Activated B cell treated with CpG ODN at 0.5 μM for 24 hours (primary cell): ENCODE measurements at regions not wholly inside any gene's neighbourhood (a gene's known extent, or its start where the extent isn't known, plus 50 kb on each side); places are given as distances from the start of the nearest gene placed in this dataset.

ENCODE experiments used
- ATAC-seq: fragments of 200-7000 bp; cut with Tn5 transposase; one replicate; pipeline ENCODE4 v1.10.0; 2021; ENCODE audit warnings: low read depth, mild to moderate bottlenecking, moderate library complexity
- CTCF ChIA-PET: fragments of 350-600 bp; sonication (Branson Sonifier 250); formaldehyde crosslinking; loops from one replicate; lab custom pipeline; 2021; ENCODE audit warnings: antibody characterized with exemption; lab: Charles Lee
- POLR2A ChIA-PET: fragments of 350-600 bp; sonication (Branson Sonifier 250); formaldehyde crosslinking; loops from one replicate; lab custom pipeline; 2021; ENCODE audit warnings: antibody characterized with exemption; lab: Charles Lee
- DNase-seq: peaks from one replicate; pipeline ENCODE4 v3.0.0; 2022
- H3K27ac Mint-ChIP-seq: one replicate; pipeline ENCODE4 v1.8.0; 2020; ENCODE audit warnings: mixed read lengths
- H3K27me3 Mint-ChIP-seq: one replicate; pipeline ENCODE4 v1.8.0; 2021; ENCODE audit warnings: mixed read lengths
- H3K36me3 Mint-ChIP-seq: one replicate; pipeline ENCODE4 v1.8.0; 2021; ENCODE audit warnings: low read depth, mixed read lengths
- H3K4me1 Mint-ChIP-seq: one replicate; pipeline ENCODE4 v1.8.0; 2021; ENCODE audit warnings: mixed read lengths
- H3K4me3 Mint-ChIP-seq: one replicate; pipeline ENCODE4 v1.8.0; 2020; ENCODE audit warnings: mild to moderate bottlenecking, mixed read lengths
- H3K9me3 Mint-ChIP-seq: one replicate; pipeline ENCODE4 v1.8.0; 2020; ENCODE audit warnings: mixed read lengths
- CTCF ChIP-seq: fragments of 200-600 bp; IDR thresholded peaks from one replicate; pipeline ENCODE4 v1.8.0; 2022; ENCODE audit warnings: antibody characterized with exemption, mild to moderate bottlenecking
- intact Hi-C: fragments of 100-400 bp; cut with micrococcal nuclease; formaldehyde crosslinking; loops from one replicate; pipeline ENCODE4 v1.15.1; 2024

GRCh38 chr18:6627645-6628044 lies 101.9 kb upstream of the ARHGAP28 start:
- Mint-ChIP-seq H3K27ac (no peak overlapping the region), H3K4me3 (no peak overlapping the region), H3K4me1 (no peaks in the 10 kb centered on the region), H3K36me3 (no peaks in the 10 kb centered on the region), H3K9me3 (peaks cover 2% of the 10 kb centered on the region), H3K27me3 (no peaks in the 10 kb centered on the region)
- POLR2A ChIA-PET = no interaction called here
- TF ChIP-seq CTCF = no peak
- CTCF ChIA-PET = no interaction called here
- DNase-seq (no peak), ATAC-seq (no peak)
- intact Hi-C loops = no loop called here

- POLR2A ChIA-PET = no interaction called here
Observed at GRCh38 chr18:6628187-6628586, 101.3 kb upstream of the ARHGAP28 start.

GRCh38 chr18:6629635-6630140 lies 99.8 kb upstream of the ARHGAP28 start:
- Mint-ChIP-seq H3K27me3 (no peaks in the 10 kb centered on the region), H3K36me3 (no peaks in the 10 kb centered on the region), H3K4me3 (no peak overlapping the region), H3K27ac (no peak overlapping the region), H3K4me1 (no peaks in the 10 kb centered on the region), H3K9me3 (peaks cover 2% of the 10 kb centered on the region)
- DNase-seq = no peak
- CTCF ChIA-PET = no interaction called here
- no peak for ATAC-seq
- intact Hi-C loops = no loop called here
- TF ChIP-seq CTCF = no peak
- POLR2A ChIA-PET = no interaction called here

More at GRCh38 chr18:6628187-6628586, 101.3 kb upstream of the ARHGAP28 start:
- no peaks in the 10 kb centered on the region for H3K27me3 Mint-ChIP-seq
- H3K36me3 Mint-ChIP-seq = no peaks in the 10 kb centered on the region
- H3K4me3 Mint-ChIP-seq = no peak overlapping the region
- intact Hi-C loops = no loop called here
- CTCF ChIA-PET = no interaction called here
- no peak for TF ChIP-seq CTCF
- H3K27ac Mint-ChIP-seq = no peak overlapping the region
- H3K4me1 Mint-ChIP-seq = no peaks in the 10 kb centered on the region
- no peak for ATAC-seq
- H3K9me3 Mint-ChIP-seq = peaks cover 2% of the 10 kb centered on the region
- no peak for DNase-seq

- DNase-seq (no peak), ATAC-seq (no peak)
- no peak for TF ChIP-seq CTCF
- CTCF ChIA-PET = no interaction called here
- peaks cover 2% of the 10 kb centered on the region for H3K9me3 Mint-ChIP-seq
- intact Hi-C loops = no loop called here
- POLR2A ChIA-PET = no interaction called here
- no peaks in the 10 kb centered on the region for H3K4me1 Mint-ChIP-seq
- H3K4me3 Mint-ChIP-seq = no peak overlapping the region
- H3K27ac Mint-ChIP-seq = no peak overlapping the region
- H3K27me3 Mint-ChIP-seq = no peaks in the 10 kb centered on the region
- H3K36me3 Mint-ChIP-seq = no peaks in the 10 kb centered on the region
Observed at GRCh38 chr18:6633310-6633709, 96.2 kb upstream of the ARHGAP28 start.

- no peak for TF ChIP-seq CTCF
Observed at GRCh38 chr18:6636091-6636490, 93.4 kb upstream of the ARHGAP28 start.

More at GRCh38 chr18:6636091-6636490, 93.4 kb upstream of the ARHGAP28 start:
- DNase-seq (no peak), ATAC-seq (no peak)
- H3K4me1 Mint-ChIP-seq = no peaks in the 10 kb centered on the region
- POLR2A ChIA-PET = no interaction called here
- no peak overlapping the region for H3K4me3 Mint-ChIP-seq
- H3K36me3 Mint-ChIP-seq = no peaks in the 10 kb centered on the region
- peaks cover 2% of the 10 kb centered on the region for H3K9me3 Mint-ChIP-seq
- no peak overlapping the region for H3K27ac Mint-ChIP-seq
- CTCF ChIA-PET = no interaction called here
- H3K27me3 Mint-ChIP-seq = no peaks in the 10 kb centered on the region
- intact Hi-C loops = no loop called here
